ENCODE measurements at regions not wholly inside any gene's neighbourhood (a gene's known extent, or its start where the extent isn't known, plus 50 kb on each side); places are given as distances from the start of the nearest gene placed in this dataset.
A peak's percentile ranks its signal among the peaks of the same experiment; 100 is the strongest.

GRCh38 chr6:163804991-163805390 lies 390.5 kb downstream of the QKI start:
- H3K4me1 ChIP-seq (ENCODE audit: control insufficient read depth, insufficient read depth, low read length), result no peaks in the 10 kb centered on the region
- H3K36me3 ChIP-seq (ENCODE audit: control insufficient read depth, insufficient read depth, low read length), result no peaks in the 10 kb centered on the region
- no peak overlapping the region for H3K4me3 ChIP-seq (ENCODE audit: low read depth, low read length)
- no peak overlapping the region for H3K27ac ChIP-seq (ENCODE audit: low read depth, low read length)
- no peaks in the 10 kb centered on the region for H3K27me3 ChIP-seq (ENCODE audit: control insufficient read depth, insufficient read depth, low read length)
- no peaks in the 10 kb centered on the region for H3K9me3 ChIP-seq (ENCODE audit: control insufficient read depth, insufficient read depth, low read length)
- H3K9ac ChIP-seq (ENCODE audit: low read depth, low read length), result no peak overlapping the region

- H3K9ac ChIP-seq (ENCODE audit: low read depth, low read length), result no peak overlapping the region
- H3K4me3 ChIP-seq (ENCODE audit: low read depth, low read length), result no peak overlapping the region
- H3K27ac ChIP-seq (ENCODE audit: low read depth, low read length), result no peak overlapping the region
- no peaks in the 10 kb centered on the region for H3K9me3 ChIP-seq (ENCODE audit: control insufficient read depth, insufficient read depth, low read length)
- no peaks in the 10 kb centered on the region for H3K27me3 ChIP-seq (ENCODE audit: control insufficient read depth, insufficient read depth, low read length)
- H3K4me1 ChIP-seq (ENCODE audit: control insufficient read depth, insufficient read depth, low read length), result no peaks in the 10 kb centered on the region
- no peaks in the 10 kb centered on the region for H3K36me3 ChIP-seq (ENCODE audit: control insufficient read depth, insufficient read depth, low read length)
Observed at GRCh38 chr6:163802267-163802666, 387.7 kb downstream of the QKI start.

GRCh38 chr6:163797296-163797845 lies 382.9 kb downstream of the QKI start:
- Histone ChIP-seq H3K9ac (ENCODE audit: low read depth, low read length) (no peak overlapping the region), H3K27me3 (ENCODE audit: control insufficient read depth, insufficient read depth, low read length) (no peaks in the 10 kb centered on the region), H3K27ac (ENCODE audit: low read depth, low read length) (no peak overlapping the region), H3K4me1 (ENCODE audit: control insufficient read depth, insufficient read depth, low read length) (peaks cover 15% of the 10 kb centered on the region), H3K4me3 (ENCODE audit: low read depth, low read length) (no peak overlapping the region), H3K9me3 (ENCODE audit: control insufficient read depth, insufficient read depth, low read length) (no peaks in the 10 kb centered on the region), H3K36me3 (ENCODE audit: control insufficient read depth, insufficient read depth, low read length) (no peaks in the 10 kb centered on the region)

GRCh38 chr6:163793011-163793983 lies 378.8 kb downstream of the QKI start:
- H3K27ac ChIP-seq (ENCODE audit: low read depth, low read length), result peak overlapping the region; percentile 78

GRCh38 chr6:163790266-163790840 lies 375.8 kb downstream of the QKI start:
- Histone ChIP-seq H3K27ac (ENCODE audit: low read depth, low read length) (no peak overlapping the region), H3K9me3 (ENCODE audit: control insufficient read depth, insufficient read depth, low read length) (no peaks in the 10 kb centered on the region), H3K9ac (ENCODE audit: low read depth, low read length) (no peak overlapping the region), H3K27me3 (ENCODE audit: control insufficient read depth, insufficient read depth, low read length) (no peaks in the 10 kb centered on the region), H3K36me3 (ENCODE audit: control insufficient read depth, insufficient read depth, low read length) (no peaks in the 10 kb centered on the region), H3K4me3 (ENCODE audit: low read depth, low read length) (no peak overlapping the region), H3K4me1 (ENCODE audit: control insufficient read depth, insufficient read depth, low read length) (peaks cover 15% of the 10 kb centered on the region)

More at GRCh38 chr6:163793011-163793983, 378.8 kb downstream of the QKI start:
- Histone ChIP-seq H3K9me3 (ENCODE audit: control insufficient read depth, insufficient read depth, low read length) (no peaks in the 10 kb centered on the region), H3K9ac (ENCODE audit: low read depth, low read length) (no peak overlapping the region), H3K4me1 (ENCODE audit: control insufficient read depth, insufficient read depth, low read length) (peaks cover 15% of the 10 kb centered on the region), H3K27me3 (ENCODE audit: control insufficient read depth, insufficient read depth, low read length) (no peaks in the 10 kb centered on the region), H3K36me3 (ENCODE audit: control insufficient read depth, insufficient read depth, low read length) (no peaks in the 10 kb centered on the region), H3K4me3 (ENCODE audit: low read depth, low read length) (no peak overlapping the region)

- no peak overlapping the region for H3K27ac ChIP-seq (ENCODE audit: low read depth, low read length)
- peaks cover 15% of the 10 kb centered on the region for H3K4me1 ChIP-seq (ENCODE audit: control insufficient read depth, insufficient read depth, low read length)
- H3K27me3 ChIP-seq (ENCODE audit: control insufficient read depth, insufficient read depth, low read length), result no peaks in the 10 kb centered on the region
- no peak overlapping the region for H3K9ac ChIP-seq (ENCODE audit: low read depth, low read length)
- no peaks in the 10 kb centered on the region for H3K9me3 ChIP-seq (ENCODE audit: control insufficient read depth, insufficient read depth, low read length)
- H3K4me3 ChIP-seq (ENCODE audit: low read depth, low read length), result no peak overlapping the region
- no peaks in the 10 kb centered on the region for H3K36me3 ChIP-seq (ENCODE audit: control insufficient read depth, insufficient read depth, low read length)
Observed at GRCh38 chr6:163789199-163789810, 374.8 kb downstream of the QKI start.

- no peaks in the 10 kb centered on the region for H3K27me3 ChIP-seq (ENCODE audit: control insufficient read depth, insufficient read depth, low read length)
- H3K4me1 ChIP-seq (ENCODE audit: control insufficient read depth, insufficient read depth, low read length), result no peaks in the 10 kb centered on the region
- no peaks in the 10 kb centered on the region for H3K9me3 ChIP-seq (ENCODE audit: control insufficient read depth, insufficient read depth, low read length)
- H3K27ac ChIP-seq (ENCODE audit: low read depth, low read length), result no peak overlapping the region
- H3K4me3 ChIP-seq (ENCODE audit: low read depth, low read length), result no peak overlapping the region
- no peak overlapping the region for H3K9ac ChIP-seq (ENCODE audit: low read depth, low read length)
- no peaks in the 10 kb centered on the region for H3K36me3 ChIP-seq (ENCODE audit: control insufficient read depth, insufficient read depth, low read length)
Observed at GRCh38 chr6:163786995-163787671, 372.6 kb downstream of the QKI start.

- H3K4me1 ChIP-seq (ENCODE audit: control insufficient read depth, insufficient read depth, low read length), result peaks cover 8% of the 10 kb centered on the region
- H3K9me3 ChIP-seq (ENCODE audit: control insufficient read depth, insufficient read depth, low read length), result no peaks in the 10 kb centered on the region
- H3K9ac ChIP-seq (ENCODE audit: low read depth, low read length), result no peak overlapping the region
- H3K27ac ChIP-seq (ENCODE audit: low read depth, low read length), result no peak overlapping the region
- H3K4me3 ChIP-seq (ENCODE audit: low read depth, low read length), result no peak overlapping the region
- H3K36me3 ChIP-seq (ENCODE audit: control insufficient read depth, insufficient read depth, low read length), result no peaks in the 10 kb centered on the region
- H3K27me3 ChIP-seq (ENCODE audit: control insufficient read depth, insufficient read depth, low read length), result no peaks in the 10 kb centered on the region
Observed at GRCh38 chr6:163782436-163783003, 368.0 kb downstream of the QKI start.

GRCh38 chr6:163780994-163781393 lies 366.5 kb downstream of the QKI start:
- Histone ChIP-seq H3K9ac (ENCODE audit: low read depth, low read length) (no peak overlapping the region), H3K27ac (ENCODE audit: low read depth, low read length) (no peak overlapping the region), H3K27me3 (ENCODE audit: control insufficient read depth, insufficient read depth, low read length) (no peaks in the 10 kb centered on the region), H3K4me3 (ENCODE audit: low read depth, low read length) (no peak overlapping the region), H3K36me3 (ENCODE audit: control insufficient read depth, insufficient read depth, low read length) (no peaks in the 10 kb centered on the region), H3K4me1 (ENCODE audit: control insufficient read depth, insufficient read depth, low read length) (peaks cover 8% of the 10 kb centered on the region), H3K9me3 (ENCODE audit: control insufficient read depth, insufficient read depth, low read length) (no peaks in the 10 kb centered on the region)

GRCh38 chr6:163779727-163780284 lies 365.3 kb downstream of the QKI start:
- no peaks in the 10 kb centered on the region for H3K27me3 ChIP-seq (ENCODE audit: control insufficient read depth, insufficient read depth, low read length)
- no peak overlapping the region for H3K27ac ChIP-seq (ENCODE audit: low read depth, low read length)
- no peak overlapping the region for H3K9ac ChIP-seq (ENCODE audit: low read depth, low read length)
- H3K4me1 ChIP-seq (ENCODE audit: control insufficient read depth, insufficient read depth, low read length), result peaks cover 8% of the 10 kb centered on the region
- H3K9me3 ChIP-seq (ENCODE audit: control insufficient read depth, insufficient read depth, low read length), result no peaks in the 10 kb centered on the region
- H3K36me3 ChIP-seq (ENCODE audit: control insufficient read depth, insufficient read depth, low read length), result no peaks in the 10 kb centered on the region
- H3K4me3 ChIP-seq (ENCODE audit: low read depth, low read length), result no peak overlapping the region

Measured in HUES48 (cell line).